ENCODE measurements at regions not wholly inside any gene's neighbourhood (a gene's known extent, or its start where the extent isn't known, plus 50 kb on each side); places are given as distances from the start of the nearest gene placed in this dataset.

- DNase-seq = no peak
Observed at GRCh38 chr1:8112611-8113261, 86.6 kb upstream of the ERRFI1 start.

GRCh38 chr1:8111560-8111959 lies 85.5 kb upstream of the ERRFI1 start:
- DNase-seq = no peak

GRCh38 chr1:8109216-8109615 lies 83.1 kb upstream of the ERRFI1 start:
- DNase-seq = no peak

- DNase-seq = no peak
Observed at GRCh38 chr1:8107897-8108296, 81.8 kb upstream of the ERRFI1 start.

- peak; percentile 86 to 96 for DNase-seq
Observed at GRCh38 chr1:8104278-8105236, 78.4 kb upstream of the ERRFI1 start.

GRCh38 chr1:8097908-8098307 lies 71.8 kb upstream of the ERRFI1 start:
- no peak for DNase-seq

- DNase-seq = peak; percentile 74 to 81
Observed at GRCh38 chr1:8097077-8097799, 71.1 kb upstream of the ERRFI1 start.

- DNase-seq = peak; percentile 75 to 85
Observed at GRCh38 chr1:8096105-8097011, 70.2 kb upstream of the ERRFI1 start.

GRCh38 chr1:8095584-8095983 lies 69.5 kb upstream of the ERRFI1 start:
- DNase-seq = no peak

GRCh38 chr1:8094481-8095241 lies 68.6 kb upstream of the ERRFI1 start:
- peak; percentile 70 to 74 for DNase-seq

GRCh38 chr1:8093221-8093980 lies 67.3 kb upstream of the ERRFI1 start:
- DNase-seq = no peak

GRCh38 chr1:8092657-8093056 lies 66.5 kb upstream of the ERRFI1 start:
- DNase-seq = no peak

- no peak for DNase-seq
Observed at GRCh38 chr1:8091691-8092090, 65.6 kb upstream of the ERRFI1 start.

- peak in 1 of 2 donors; percentile 44 for DNase-seq
Observed at GRCh38 chr1:8090241-8090702, 64.2 kb upstream of the ERRFI1 start.

- peak in 1 of 2 donors; percentile 61 for DNase-seq
Observed at GRCh38 chr1:8089535-8090228, 63.6 kb upstream of the ERRFI1 start.

GRCh38 chr1:8086055-8086454 lies 59.9 kb upstream of the ERRFI1 start:
- DNase-seq = peak; percentile 51 to 68

- no peak for DNase-seq
Observed at GRCh38 chr1:8084913-8085312, 58.8 kb upstream of the ERRFI1 start.

- peak; percentile 83 to 91 for DNase-seq
Observed at GRCh38 chr1:8083739-8084484, 57.8 kb upstream of the ERRFI1 start.

GRCh38 chr1:8082945-8083344 lies 56.8 kb upstream of the ERRFI1 start:
- no peak for DNase-seq

Data from inflammatory macrophage treated with lipopolysaccharide for 1 hour (primary cell).